ENCODE measurements at regions not wholly inside any gene's neighbourhood (a gene's known extent, or its start where the extent isn't known, plus 50 kb on each side); places are given as distances from the start of the nearest gene placed in this dataset.

- no peaks in the 10 kb centered on the region for H4K20me1 ChIP-seq (ENCODE audit: insufficient read depth)
- intact Hi-C loops (cut with micrococcal nuclease; ENCODE audit: unreplicated experiment) = no loop called here
- H3K36me3 ChIP-seq (ENCODE audit: low read depth) = no peaks in the 10 kb centered on the region
- TSS peak; percentile 98 for BruUV-seq (replicated peaks)
- peak overlapping the region; percentile 38; the same call in 1 of the 2 replicates for H3K27ac ChIP-seq
- H3K4me2 ChIP-seq = peak overlapping the region; percentile 33; the same call in 1 of the 2 replicates
- H3K4me3 ChIP-seq = no peak overlapping the region
- ChIA-PET CTCF (no interaction called here), POLR2A (ENCODE audit: unreplicated experiment) (interaction anchor here (0.6 to 0.7 kb wide), 2 partner anchors 46 to 391 kb away, joined by 3 to 11 read pairs; no protein-coding TSS in a partner anchor)
- TF ChIP-seq CTCF (conservative IDR thresholded peaks at IDR 0.05) = no peak
- no peak for TF ChIP-seq EZH2 (IDR thresholded peaks at IDR 0.05; ENCODE audit: low read depth)
- H3K79me2 ChIP-seq (ENCODE audit: low read depth) = no peaks in the 10 kb centered on the region
- H3K4me1 ChIP-seq (replicated peaks; ENCODE audit: insufficient read depth) = peaks cover 6% of the 10 kb centered on the region
- no peak for DNase-seq
- H3K27me3 ChIP-seq (ENCODE audit: insufficient read depth, low read depth) = no peaks in the 10 kb centered on the region
- H2AFZ ChIP-seq = no peak overlapping the region
- H3F3A ChIP-seq (ENCODE audit: insufficient read depth, low read depth) = peaks cover 6% of the 10 kb centered on the region; the same call in 1 of the 2 replicates
- no peaks in the 10 kb centered on the region; the same call in 1 of the 2 replicates for H3K9me2 ChIP-seq (ENCODE audit: insufficient read depth)
- no peaks in the 10 kb centered on the region for H3K9me3 ChIP-seq (ENCODE audit: insufficient read depth, low read depth)
Observed at GRCh38 chr11:47906066-47906465, 57.9 kb upstream of the NUP160 start.

- H3K27ac ChIP-seq = peak overlapping the region; percentile 38; the same call in 1 of the 2 replicates
- H3F3A ChIP-seq (ENCODE audit: insufficient read depth, low read depth) = peaks cover 6% of the 10 kb centered on the region; the same call in 1 of the 2 replicates
- TSS peak; percentile 87 for BruUV-seq (replicated peaks)
- H3K9me2 ChIP-seq (ENCODE audit: insufficient read depth) = no peaks in the 10 kb centered on the region; the same call in 1 of the 2 replicates
- H3K36me3 ChIP-seq (ENCODE audit: low read depth) = no peaks in the 10 kb centered on the region
- no peaks in the 10 kb centered on the region for H4K20me1 ChIP-seq (ENCODE audit: insufficient read depth)
- H3K27me3 ChIP-seq (ENCODE audit: insufficient read depth, low read depth) = no peaks in the 10 kb centered on the region
- intact Hi-C loops (cut with micrococcal nuclease; ENCODE audit: unreplicated experiment) = loop anchor here (1.0 kb wide), 2 partner anchors 11 to 19 kb away; no protein-coding TSS in a partner anchor
- H3K9me3 ChIP-seq (ENCODE audit: insufficient read depth, low read depth) = no peaks in the 10 kb centered on the region
- CTCF ChIA-PET = no interaction called here
- no peak overlapping the region; the same call in 1 of the 2 replicates for H2AFZ ChIP-seq
- DNase-seq = peak; percentile 69 to 91
- peak overlapping the region; percentile 33; the same call in 1 of the 2 replicates for H3K4me2 ChIP-seq
- POLR2A ChIA-PET (ENCODE audit: unreplicated experiment) = interaction anchor here (0.6 to 0.7 kb wide), 2 partner anchors 45 to 391 kb away, joined by 3 to 11 read pairs; no protein-coding TSS in a partner anchor
- TF ChIP-seq CTCF (conservative IDR thresholded peaks at IDR 0.05) (no peak), EZH2 (IDR thresholded peaks at IDR 0.05; ENCODE audit: low read depth) (no peak)
- no peaks in the 10 kb centered on the region for H3K79me2 ChIP-seq (ENCODE audit: low read depth)
- H3K4me3 ChIP-seq = no peak overlapping the region
- peaks cover 6% of the 10 kb centered on the region for H3K4me1 ChIP-seq (replicated peaks; ENCODE audit: insufficient read depth)
Observed at GRCh38 chr11:47905358-47906059, 57.4 kb upstream of the NUP160 start.

- intact Hi-C loops (cut with micrococcal nuclease; ENCODE audit: unreplicated experiment) = loop anchor here (1.0 kb wide), 2 partner anchors 11 to 19 kb away; no protein-coding TSS in a partner anchor
- Histone ChIP-seq H3K9me3 (ENCODE audit: insufficient read depth, low read depth) (no peaks in the 10 kb centered on the region), H3K27ac (no peak overlapping the region), H3K4me2 (no peak overlapping the region), H3F3A (ENCODE audit: insufficient read depth, low read depth) (peaks cover 6% of the 10 kb centered on the region; the same call in 1 of the 2 replicates), H3K27me3 (ENCODE audit: insufficient read depth, low read depth) (no peaks in the 10 kb centered on the region), H3K4me1 (replicated peaks; ENCODE audit: insufficient read depth) (peaks cover 6% of the 10 kb centered on the region), H2AFZ (no peak overlapping the region), H3K4me3 (no peak overlapping the region), H3K36me3 (ENCODE audit: low read depth) (no peaks in the 10 kb centered on the region), H3K79me2 (ENCODE audit: low read depth) (no peaks in the 10 kb centered on the region), H3K9me2 (ENCODE audit: insufficient read depth) (no peaks in the 10 kb centered on the region; the same call in 1 of the 2 replicates), H4K20me1 (ENCODE audit: insufficient read depth) (no peaks in the 10 kb centered on the region)
- ChIA-PET CTCF (no interaction called here), POLR2A (ENCODE audit: unreplicated experiment) (no interaction called here)
- TF ChIP-seq CTCF (conservative IDR thresholded peaks at IDR 0.05) (no peak), EZH2 (IDR thresholded peaks at IDR 0.05; ENCODE audit: low read depth) (no peak)
- no peak for DNase-seq
- BruUV-seq (replicated peaks) = no TSS peak
Observed at GRCh38 chr11:47904808-47905207, 56.7 kb upstream of the NUP160 start.
